ENCODE measurements at regions not wholly inside any gene's neighbourhood (a gene's known extent, or its start where the extent isn't known, plus 50 kb on each side); places are given as distances from the start of the nearest gene placed in this dataset.

- TF ChIP-seq, protein P1, sequence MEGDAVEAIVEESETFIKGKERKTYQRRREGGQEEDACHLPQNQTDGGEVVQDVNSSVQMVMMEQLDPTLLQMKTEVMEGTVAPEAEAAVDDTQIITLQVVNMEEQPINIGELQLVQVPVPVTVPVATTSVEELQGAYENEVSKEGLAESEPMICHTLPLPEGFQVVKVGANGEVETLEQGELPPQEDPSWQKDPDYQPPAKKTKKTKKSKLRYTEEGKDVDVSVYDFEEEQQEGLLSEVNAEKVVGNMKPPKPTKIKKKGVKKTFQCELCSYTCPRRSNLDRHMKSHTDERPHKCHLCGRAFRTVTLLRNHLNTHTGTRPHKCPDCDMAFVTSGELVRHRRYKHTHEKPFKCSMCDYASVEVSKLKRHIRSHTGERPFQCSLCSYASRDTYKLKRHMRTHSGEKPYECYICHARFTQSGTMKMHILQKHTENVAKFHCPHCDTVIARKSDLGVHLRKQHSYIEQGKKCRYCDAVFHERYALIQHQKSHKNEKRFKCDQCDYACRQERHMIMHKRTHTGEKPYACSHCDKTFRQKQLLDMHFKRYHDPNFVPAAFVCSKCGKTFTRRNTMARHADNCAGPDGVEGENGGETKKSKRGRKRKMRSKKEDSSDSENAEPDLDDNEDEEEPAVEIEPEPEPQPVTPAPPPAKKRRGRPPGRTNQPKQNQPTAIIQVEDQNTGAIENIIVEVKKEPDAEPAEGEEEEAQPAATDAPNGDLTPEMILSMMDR (IDR thresholded peaks at IDR 0.05), result no peak
- DNase-seq (ENCODE audit: low spot score), result no peak
- H3K4me3 ChIP-seq, result no peak overlapping the region
- H3K27ac ChIP-seq, result no peak overlapping the region
These were observed 275.7 kb upstream of the DAB2 start for GRCh38 chr5:39700523-39700922.

DNA sequence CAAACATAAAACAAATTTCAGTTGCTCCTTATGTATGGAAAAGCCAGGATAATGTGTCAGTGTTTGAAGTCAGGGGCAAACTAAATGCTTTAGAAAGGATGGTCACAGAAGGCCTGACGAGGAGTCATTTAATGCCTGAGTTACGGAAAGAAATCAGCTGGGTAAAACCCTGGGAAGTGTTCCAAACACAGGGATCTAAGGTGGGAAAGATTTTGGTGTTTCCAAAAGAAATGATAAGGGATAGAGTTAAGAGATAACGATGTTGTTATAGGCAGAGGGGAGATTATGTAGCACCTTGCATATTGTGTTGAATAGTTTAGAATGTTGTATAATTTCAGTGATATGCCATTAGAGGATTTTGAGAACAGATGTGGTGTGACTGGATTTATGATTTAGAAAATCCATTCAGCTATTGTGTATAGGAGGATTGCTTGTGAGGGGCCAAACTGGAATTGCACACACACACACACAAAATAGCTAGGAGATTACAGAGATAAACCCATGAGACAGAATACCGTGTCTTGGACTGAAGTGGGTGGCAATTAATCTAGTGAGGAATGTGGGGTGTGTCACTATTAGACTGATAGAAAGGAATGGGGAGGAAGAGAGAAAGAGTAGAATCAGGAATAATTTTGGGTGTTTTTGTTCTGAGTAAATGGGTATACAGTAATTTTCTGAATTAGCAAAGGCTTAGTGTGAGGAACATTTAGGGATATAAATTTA is 274.2 kb upstream of the DAB2 start:
- no peak for DNase-seq (ENCODE audit: low spot score)
- no peak overlapping the region for H3K27ac ChIP-seq

DNA sequence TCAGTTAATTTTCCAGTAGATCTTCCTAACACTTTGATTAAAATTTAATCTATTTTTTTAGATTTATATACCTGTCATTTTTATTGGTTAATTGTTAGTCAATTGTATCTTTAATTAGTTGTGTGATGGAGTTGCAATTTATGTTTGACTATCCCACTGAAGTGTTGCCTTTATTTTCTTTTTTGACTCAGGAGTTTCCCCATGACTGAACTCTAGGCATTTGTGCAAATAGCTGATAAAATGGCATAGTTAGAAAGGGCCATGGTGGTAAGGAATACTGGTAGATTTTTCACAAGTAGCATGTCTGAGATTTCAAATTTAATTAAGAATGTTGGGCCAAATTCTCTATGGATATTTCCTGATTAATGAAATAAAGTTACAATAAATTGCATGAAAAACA is 273.1 kb upstream of the DAB2 start:
- no peak overlapping the region for H3K27ac ChIP-seq
- TF ChIP-seq, protein P1 (IDR thresholded peaks at IDR 0.05), result no peak
- no peak overlapping the region for H3K4me3 ChIP-seq
- no peak for DNase-seq (ENCODE audit: low spot score)

More for the DNA sequence above, 274.2 kb upstream of the DAB2 start:
- TF ChIP-seq, protein P1 (IDR thresholded peaks at IDR 0.05), result no peak
- no peak overlapping the region for H3K4me3 ChIP-seq

DNA sequence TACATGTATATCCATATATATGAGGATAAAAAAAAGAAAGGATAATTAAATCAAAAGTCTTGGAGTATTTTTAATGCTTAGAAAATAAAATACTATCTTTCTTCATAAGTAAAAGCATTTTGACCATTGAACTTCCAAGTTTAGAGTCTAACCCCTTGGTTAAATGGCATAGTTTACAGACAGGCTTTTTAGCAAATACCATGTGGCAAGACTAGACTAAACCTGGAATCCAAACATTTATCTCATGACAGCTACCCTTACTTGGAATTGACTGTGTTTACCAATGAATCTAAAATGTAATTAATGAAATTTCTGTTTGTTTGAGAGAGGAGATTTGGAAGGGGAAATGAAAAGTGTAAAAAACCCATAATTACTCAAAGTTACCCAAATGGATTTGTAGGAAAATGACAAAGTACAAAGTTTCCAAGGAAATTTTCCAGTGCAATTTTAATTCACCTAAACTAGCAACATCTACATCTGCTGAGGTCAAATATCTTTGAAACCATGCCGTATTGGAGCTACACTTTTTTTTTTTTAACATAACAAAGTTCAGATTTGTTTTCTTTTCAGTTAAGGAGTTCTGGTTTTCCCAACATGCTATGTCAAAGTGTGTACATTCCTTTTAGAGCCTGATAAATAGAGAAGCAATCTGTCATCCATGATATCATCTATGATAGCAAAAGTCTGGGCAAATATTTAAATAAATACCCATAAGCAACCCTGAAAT is 272.1 kb upstream of the DAB2 start:
- no peak for DNase-seq (ENCODE audit: low spot score)
- TF ChIP-seq, protein P1 (IDR thresholded peaks at IDR 0.05), result no peak

DNA sequence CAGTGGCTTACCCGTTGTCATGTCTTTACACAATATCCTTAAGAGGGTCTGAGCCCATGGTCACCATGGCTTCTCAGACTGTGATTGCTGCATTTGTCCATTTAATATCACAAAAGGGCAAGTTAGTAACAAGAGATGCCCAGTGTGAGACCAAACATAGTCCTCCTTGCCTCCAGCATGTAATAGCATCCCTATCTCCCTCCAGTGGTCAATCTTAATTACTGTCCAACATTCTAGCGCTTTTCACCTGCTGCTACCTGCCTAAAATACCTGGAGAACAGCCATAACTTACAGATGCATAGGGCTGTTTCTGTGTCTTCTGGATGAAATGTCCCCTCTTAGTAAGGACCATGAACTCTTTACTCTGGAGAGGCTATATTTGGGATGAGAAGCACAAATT is 267.2 kb upstream of the DAB2 start:
- TF ChIP-seq, protein P1 (IDR thresholded peaks at IDR 0.05), result no peak
- no peak for DNase-seq (ENCODE audit: low spot score)
- Histone ChIP-seq H3K27ac (no peak overlapping the region), H3K4me3 (no peak overlapping the region)

More for the DNA sequence above, 272.1 kb upstream of the DAB2 start:
- Histone ChIP-seq H3K4me3 (no peak overlapping the region), H3K27ac (no peak overlapping the region)

DNA sequence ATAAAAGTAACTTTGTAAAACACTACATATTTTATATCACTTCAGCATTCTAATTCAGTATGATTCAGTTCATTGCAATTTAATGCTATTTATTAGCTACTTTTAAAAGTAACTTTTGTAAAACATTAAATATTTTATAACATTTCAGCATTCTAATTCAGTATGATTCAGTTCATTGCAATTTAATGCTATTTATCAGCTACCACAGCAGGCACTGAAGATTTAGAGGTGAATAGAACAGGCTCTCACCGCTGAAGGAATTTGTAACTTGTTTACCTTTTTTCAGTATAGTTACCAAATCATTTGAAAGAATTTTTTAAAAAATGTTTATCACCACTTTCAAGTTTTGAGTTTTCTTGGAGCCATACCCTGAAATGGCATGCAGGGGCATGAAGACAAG is 266.4 kb upstream of the DAB2 start:
- no peak for DNase-seq (ENCODE audit: low spot score)

More for the DNA sequence above, 266.4 kb upstream of the DAB2 start:
- TF ChIP-seq, protein P1 (IDR thresholded peaks at IDR 0.05), result no peak
- Histone ChIP-seq H3K4me3 (no peak overlapping the region), H3K27ac (no peak overlapping the region)

Data from coronary artery (tissue), 2 donors.